ENCODE measurements at regions not wholly inside any gene's neighbourhood (a gene's known extent, or its start where the extent isn't known, plus 50 kb on each side); places are given as distances from the start of the nearest gene placed in this dataset.

DNA sequence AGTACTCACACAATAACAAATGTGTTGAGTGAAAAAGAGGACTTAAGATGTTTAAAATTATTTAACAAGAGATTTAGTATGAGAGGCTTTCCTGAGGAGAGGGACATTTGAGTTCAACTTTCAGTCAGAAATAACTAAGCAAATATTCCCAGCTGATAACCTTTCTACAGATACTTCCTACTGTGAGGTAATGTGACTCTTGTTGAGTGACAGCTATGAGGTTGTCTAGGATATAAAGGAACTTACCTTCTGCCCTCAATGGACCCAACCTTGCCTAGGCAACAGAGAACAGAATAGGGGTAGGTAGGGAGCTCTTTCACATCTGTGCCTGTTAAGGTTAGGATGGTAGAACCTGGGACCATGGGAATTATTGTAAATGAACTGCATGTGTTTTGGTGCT lies 54.7 kb downstream of the GLUD2 start:
- no peak for DNase-seq (ENCODE audit: low read depth in 3 of 3, low spot score in 2 of 3)

DNA sequence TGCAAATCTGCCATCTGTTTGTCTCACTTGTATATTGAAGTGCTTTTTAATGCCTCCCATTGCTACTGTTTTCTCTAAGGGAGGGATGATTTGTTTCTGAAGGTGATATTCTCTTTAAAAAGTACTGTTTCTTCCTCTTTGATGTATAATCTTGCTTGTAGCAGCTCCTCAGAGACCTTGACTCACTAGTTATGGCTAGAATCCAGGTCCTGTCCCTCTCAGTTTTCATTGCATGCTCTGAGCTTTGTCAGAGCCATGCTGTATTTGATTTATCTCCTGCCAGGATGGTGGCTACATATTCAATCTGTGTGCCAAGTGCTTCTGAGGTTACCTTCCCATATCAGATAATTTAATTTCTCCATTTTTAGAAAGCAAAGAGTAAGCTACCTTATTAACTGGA lies 56.0 kb downstream of the GLUD2 start:
- no peak for DNase-seq (ENCODE audit: low read depth in 3 of 3, low spot score in 2 of 3)

DNA sequence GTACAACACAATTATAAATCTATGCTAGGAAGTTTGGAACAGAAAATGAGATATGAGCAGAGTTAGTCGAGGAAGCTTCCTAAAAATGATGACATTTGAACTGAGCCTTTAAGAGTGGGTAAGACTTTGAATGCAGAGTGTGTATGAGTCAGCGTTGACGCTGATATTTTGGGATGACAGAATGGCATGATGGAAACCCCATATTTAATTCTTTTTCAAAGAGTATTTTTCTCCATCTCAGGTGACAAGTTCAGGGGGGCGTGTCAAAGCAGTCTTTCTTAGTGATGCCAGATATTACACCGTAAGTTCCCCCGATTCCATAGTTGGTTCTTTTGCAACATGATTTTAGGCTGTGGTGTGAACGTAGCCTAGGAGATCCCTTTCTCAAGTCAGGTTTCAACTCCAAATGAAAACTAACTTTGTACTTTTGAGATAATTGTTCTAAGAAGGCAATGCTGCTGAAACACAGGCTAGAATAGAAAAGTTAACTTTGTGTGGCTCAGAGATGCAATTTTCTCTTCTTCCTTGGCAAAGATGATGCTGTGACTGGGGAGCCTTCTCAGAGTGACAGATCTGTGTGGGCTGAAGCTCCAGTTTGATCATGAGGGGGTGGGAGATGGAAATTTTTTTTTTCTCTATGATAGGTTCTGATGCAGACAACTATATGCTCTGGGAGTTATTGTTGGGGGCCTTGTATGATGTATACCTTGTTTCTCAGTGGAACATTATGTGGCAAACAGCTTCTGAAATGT lies 59.2 kb downstream of the GLUD2 start:
- no peak for DNase-seq (ENCODE audit: low read depth in 3 of 3, low spot score in 2 of 3)

DNA sequence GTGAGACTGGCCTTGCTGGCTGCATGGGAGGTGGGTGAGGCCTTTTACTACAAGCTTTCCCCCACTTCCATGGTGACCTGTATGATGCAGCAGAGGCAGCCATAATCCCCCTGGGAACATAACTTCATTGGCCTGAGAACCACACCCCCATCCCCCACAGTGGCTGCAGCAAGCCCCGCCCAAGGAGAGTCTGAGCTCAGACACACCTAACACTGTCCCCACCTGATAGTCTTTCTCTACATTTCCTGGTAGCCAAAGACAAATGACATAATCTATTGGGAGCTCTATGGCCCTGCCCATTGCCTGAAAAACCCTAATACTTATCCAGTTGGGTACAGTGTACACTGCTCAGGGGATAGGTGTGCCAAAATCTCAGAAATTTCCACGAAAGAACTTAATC lies 62.6 kb downstream of the GLUD2 start:
- no peak for DNase-seq (ENCODE audit: low read depth in 3 of 3, low spot score in 2 of 3)

DNA sequence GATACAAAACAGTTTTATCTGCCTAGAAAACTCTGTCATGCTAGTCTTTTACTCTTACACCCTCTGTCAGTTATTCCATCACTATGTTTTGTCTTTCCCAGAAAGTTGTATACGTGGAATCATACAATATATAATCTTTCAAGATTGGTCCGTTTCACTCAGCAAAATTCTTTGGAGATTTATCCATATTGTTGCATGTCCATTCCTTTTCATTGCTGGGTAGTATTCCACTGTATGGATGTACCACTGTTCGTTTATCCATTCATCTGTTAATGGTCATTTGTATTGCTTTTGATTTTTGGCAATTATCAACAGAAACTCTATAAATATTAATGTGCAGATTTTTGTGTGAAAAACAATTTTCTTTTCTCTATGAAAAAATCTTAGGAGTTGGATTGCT lies 63.1 kb downstream of the GLUD2 start:
- DNase-seq (ENCODE audit: low read depth in 3 of 3, low spot score in 2 of 3), result no peak

DNA sequence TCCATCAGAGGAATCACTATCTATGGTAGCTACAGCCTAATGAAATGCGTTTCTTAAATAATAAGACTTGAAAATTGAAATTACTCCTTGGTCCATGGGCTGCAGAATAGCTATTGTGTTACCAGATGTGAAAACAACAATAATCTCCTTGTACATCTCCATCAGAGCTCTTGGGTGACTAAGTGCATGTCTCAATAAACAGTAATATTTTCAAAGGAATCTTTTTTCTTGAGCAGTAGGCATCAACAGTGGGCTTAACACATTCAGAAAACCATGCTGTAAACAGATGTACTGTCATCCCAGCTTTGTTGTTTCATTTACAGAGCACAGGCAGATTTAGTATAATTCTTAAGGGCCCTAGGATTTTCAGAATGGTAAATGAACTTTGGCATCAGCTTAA lies 67.3 kb downstream of the GLUD2 start:
- DNase-seq (ENCODE audit: low read depth in 3 of 3, low spot score in 2 of 3), result no peak

DNA sequence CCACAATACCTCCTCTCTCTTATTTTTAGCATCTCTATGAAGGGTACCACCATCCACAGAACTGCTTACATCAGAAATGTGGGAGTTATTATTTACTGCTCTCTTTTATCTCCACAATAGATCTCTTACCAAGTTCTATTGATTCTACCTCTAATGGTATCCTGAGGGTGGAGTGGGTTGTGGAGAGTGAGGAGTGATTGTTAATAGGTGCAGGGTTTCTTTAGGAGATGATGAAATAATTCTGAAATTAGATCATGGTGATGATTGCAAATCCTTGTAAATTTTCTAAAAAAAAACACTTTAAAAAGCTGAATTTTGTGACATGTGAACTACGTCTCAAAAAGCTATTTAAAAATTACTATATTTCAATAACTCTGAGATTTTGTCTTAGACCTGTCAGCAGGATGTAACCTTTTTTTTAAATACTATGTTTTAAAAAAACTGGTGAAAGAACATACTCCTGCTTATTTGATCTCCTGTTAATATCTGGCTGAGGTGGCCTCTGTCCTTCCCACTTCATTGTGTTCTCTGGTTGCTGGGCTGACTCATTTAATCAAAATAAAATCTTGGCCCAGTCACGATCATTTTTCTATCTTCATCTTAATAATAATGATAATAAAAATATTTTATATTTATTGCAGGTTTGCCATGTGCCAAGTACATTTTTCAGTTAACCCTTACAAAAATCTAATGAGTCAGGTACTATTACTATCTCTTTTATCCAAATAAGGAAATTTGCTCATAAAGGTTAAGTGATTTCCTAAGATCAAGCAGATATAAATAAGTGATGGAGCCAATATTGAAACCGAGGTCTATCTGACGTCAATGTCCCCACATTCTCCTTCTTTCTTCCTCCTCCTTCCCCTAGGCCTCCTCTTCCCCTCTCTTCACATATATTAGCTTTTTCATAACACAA lies 73.5 kb downstream of the GLUD2 start:
- no peak for DNase-seq (ENCODE audit: low read depth in 3 of 3, low spot score in 2 of 3)

DNA sequence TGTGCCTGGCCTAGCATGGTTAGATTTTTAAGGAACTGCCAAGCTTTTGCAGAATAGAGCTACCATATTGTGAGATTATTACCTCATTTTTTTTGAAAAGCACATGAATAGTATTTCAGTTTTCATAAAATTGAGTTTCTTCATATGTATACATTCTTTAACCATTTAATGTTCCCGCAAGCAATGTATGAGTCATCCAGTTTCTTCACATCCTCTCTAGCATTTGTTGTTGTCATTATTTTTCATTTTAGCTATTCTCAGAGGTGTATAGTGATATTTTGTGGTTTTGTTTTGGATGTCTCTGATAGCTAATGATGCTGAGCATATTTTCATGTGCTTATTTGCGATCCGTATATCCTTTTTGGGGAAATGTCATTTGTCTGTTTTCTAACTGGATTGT lies 74.9 kb downstream of the GLUD2 start:
- DNase-seq (ENCODE audit: low read depth in 3 of 3, low spot score in 2 of 3), result no peak

DNA sequence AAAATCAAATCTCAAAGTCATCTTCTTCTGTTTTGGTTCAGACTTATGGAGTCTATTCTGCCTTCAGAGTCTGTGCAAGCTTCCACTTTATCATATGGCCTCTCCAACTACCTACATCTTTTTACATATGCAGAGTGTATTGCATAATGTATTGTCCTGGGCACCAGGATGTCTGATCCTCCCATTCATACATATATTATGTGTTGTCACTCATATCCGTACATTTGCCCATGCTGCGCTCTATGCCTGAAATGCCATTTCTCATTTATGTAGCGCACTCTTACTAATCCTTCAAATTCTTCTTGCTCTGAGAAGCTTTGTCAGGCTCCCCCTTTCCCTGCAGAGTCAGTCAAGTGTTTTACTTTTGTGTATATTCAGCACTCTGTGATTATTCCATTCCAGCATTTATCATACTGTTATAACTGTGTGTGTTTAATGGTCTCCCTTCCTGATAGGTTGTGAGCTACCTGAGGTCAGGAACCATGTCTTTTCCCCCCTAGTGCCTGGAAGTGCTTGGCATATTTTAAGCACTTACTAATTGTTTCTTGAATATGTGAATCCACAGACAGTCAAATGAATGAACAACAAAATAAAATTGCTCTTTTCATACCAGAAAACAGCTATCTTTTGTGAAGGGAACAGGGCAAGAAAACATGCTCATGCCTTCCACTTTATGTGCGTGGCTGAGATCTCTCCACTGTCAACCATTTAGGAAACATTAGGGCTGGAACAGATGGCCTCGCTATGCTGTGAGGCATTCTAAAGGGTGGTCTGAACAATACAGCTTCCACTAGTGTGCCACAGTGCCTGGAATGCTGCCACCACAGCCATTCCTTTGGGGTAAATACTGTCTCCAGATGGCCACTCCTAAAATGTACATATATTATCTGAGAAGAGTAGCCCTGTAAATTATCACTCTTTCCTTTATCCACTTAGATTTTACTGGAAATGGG lies 81.8 kb downstream of the GLUD2 start:
- DNase-seq (ENCODE audit: low read depth in 3 of 3, low spot score in 2 of 3), result no peak

DNA sequence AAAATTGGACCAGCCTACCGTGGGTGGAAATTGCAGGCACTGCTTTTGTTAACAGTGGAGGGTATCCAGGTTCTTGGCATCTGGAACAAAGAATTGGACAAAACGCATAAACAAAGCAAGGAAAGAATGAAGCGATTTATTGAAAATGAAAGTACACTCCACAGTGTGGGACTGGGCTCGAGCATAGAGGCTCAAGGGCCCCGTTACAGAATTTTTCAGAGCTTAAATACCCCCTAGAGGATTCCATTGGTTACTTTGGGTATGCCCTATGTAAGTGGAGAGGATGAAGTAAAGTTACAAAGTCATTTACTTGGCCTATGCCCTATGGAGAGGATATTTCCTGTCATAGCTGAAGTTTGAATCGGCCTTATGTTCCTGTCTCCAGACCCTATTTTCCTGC lies 85.3 kb downstream of the GLUD2 start:
- DNase-seq (ENCODE audit: low read depth in 3 of 3, low spot score in 2 of 3), result no peak

DNA sequence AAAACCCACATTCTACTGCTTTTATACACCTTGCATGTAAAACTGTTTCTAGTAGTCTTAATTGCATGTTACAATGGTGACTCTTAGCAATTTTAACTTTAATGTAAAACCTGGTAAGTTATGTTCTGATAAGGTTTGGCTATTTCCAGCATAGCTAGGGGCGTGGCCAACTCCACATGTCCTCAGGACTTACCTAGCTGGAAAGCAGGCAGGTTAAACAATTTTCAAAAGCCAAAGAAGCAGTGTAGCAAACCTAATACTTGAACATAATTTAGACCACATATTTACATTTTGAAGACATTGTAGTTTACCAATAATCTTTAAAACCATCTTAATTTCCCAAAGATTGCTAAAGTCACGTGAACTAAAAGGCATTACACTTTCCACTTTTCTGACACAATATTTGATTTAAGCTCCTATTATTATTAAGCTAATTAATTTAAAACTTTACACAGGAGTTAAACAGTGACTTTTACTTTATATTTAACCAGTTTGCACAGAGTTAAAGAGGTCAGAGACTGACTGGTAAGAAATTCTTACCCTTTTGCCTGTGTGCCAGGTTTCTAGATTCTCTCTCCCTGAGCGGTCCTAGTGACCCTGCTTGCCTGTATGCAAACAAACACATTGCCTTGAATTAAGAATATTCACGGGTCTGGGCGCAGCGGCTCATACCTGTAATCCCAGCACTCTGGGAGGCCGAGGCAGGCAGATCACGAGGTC lies 88.2 kb downstream of the GLUD2 start:
- no peak for DNase-seq (ENCODE audit: low read depth in 3 of 3, low spot score in 2 of 3)

DNA sequence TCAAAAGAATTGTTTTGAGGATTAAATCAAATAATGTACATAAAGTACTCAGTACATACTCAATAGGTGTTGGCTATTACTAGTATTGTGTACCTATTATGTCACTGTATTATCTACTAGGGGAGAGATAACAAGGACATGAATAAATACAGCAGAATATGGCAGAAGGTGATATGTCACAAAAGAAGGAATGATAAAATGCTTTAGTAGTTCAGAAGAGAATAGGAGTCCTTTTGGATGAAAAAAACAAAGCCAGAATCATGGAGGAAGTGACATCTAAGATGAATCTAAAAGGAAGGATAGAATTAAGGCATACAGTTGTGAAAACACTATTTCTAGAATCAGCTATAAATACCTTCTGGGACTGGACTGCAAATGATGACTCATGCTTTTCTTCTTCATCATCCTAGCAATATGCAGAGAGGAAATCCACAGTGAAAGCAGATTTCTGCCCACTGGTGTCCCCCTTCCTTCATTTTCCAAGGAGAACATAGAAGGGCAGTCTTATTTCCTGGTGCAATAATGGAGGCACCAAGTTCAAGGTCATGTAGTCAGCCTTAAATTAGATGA lies 98.7 kb downstream of the GLUD2 start:
- no peak for DNase-seq (ENCODE audit: low read depth in 3 of 3, low spot score in 2 of 3)

DNA sequence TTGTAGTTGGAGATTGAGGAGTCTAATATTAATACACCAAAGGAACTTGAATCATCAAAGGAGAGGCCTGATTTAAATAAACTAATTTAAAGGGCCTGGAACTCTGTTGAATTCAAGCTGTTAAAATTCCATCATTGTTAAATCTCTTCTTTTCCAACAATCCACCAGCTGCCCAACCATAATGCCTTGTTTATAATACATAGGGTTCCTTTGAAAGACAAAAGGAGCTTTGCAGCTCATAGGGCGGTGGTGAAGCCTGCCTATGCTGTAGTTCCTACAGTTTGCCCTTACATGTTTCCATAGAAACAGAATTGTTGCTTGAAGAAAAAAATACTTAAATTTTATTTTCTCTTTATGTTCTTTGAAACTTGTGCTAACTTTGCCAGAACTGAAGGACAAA lies 102.8 kb downstream of the GLUD2 start:
- no peak for DNase-seq (ENCODE audit: low read depth in 3 of 3, low spot score in 2 of 3)

DNA sequence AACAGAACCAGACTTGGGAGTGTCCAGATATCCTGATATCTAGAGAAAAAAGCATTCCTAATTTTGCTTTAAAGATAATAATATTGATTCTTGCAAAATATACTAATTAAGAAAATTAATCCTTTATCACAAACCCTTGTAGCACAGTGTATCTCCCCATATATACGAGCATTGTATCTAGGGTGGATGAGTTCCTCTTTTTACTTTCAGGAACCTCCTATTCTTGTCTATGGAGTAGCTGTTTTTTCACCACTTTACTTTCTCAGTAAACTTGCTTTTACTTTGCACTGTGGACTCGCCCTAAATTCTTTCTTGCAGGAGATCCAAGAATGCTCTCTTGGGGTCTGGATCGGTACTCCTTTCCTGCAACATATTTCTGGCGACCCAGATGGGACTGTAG lies 103.9 kb downstream of the GLUD2 start:
- no peak for DNase-seq (ENCODE audit: low read depth in 3 of 3, low spot score in 2 of 3)

DNA sequence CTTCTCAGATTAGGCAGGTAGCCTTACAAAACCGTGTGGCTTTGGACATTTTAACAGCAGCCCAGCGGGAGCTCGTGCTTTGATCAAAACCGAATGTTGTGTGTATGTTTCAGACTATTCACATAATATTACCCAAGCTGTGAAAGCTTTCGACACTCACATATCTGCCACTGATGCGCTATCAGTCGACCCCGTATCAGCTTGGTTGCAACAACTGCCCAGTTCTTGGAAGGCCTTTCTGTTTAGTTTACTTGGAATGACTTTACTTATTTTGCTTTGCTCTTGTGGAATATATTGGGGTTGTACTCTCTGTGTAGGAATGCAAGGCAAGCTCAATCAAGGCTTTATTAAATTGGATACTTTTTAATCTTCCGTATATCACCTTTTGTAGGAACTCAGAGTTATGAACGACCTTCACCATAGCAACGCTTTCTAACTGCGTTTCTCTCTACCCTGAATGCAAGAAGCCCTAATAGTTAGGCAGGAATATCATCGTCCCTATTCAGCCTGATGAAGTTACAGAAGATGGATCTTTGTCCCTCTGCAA lies 107.5 kb downstream of the GLUD2 start:
- no peak for DNase-seq (ENCODE audit: low read depth in 3 of 3, low spot score in 2 of 3)

DNA sequence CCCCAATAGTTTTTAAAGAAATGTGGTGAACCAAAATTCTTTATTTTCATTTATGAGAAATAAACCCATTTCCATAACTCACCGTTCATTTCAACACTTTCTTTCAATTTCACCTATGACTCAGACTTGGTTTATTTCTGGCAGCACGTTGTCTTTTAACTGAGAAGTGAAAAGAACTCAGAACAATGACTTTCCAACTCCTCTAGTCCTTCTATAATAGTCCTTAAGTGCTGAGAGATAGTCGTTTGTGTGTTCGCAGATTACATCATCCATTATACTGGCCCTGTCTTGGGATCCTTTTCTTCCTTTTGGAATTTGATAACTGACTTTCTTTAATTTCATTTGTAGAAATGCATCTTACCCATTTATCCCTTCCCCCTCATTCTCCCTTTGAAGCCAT lies 113.6 kb downstream of the GLUD2 start:
- no peak for DNase-seq (ENCODE audit: low read depth in 3 of 3, low spot score in 2 of 3)

DNA sequence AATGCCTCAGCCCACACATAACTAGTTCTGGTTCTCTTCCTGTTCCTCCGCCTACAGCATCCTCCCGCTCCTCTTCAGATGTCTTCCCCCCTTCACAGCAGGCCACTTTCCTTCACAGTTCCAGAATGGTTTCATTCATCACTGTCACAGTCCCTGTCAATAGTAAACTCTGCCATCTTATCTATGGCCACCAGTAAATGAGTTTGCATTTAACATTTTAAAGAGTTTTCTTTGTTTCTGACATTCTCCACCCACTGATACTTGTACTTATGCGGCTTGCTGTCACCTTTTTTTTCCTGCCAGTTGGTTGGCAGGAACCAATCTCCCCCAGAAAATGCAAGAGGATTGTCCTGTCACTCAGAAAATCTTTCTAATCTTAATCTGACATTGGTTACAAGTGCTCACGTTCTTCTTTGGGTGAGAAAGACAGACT lies 114.1 kb downstream of the GLUD2 start:
- no peak for DNase-seq (ENCODE audit: low read depth in 3 of 3, low spot score in 2 of 3)

DNA sequence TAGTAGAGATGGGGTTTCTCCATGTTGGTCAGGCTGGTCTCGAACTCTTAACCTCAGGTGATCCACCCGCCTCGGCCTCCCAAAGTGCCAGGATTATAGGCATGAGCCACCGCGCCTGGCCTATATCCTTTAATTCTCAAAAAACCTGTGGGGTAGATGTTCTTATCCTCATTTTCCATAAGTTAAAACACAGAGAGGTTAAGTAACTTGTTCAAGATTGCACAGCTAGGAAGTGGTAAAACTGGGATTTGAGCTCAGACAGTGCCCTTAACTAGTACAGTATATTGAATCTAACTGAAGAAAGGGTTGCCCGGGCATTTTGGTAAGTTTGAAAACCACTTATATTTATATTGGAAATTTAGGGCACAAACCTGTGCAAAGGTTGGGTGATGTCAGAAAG lies 116.0 kb downstream of the GLUD2 start:
- no peak for DNase-seq (ENCODE audit: low read depth in 3 of 3, low spot score in 2 of 3)

DNA sequence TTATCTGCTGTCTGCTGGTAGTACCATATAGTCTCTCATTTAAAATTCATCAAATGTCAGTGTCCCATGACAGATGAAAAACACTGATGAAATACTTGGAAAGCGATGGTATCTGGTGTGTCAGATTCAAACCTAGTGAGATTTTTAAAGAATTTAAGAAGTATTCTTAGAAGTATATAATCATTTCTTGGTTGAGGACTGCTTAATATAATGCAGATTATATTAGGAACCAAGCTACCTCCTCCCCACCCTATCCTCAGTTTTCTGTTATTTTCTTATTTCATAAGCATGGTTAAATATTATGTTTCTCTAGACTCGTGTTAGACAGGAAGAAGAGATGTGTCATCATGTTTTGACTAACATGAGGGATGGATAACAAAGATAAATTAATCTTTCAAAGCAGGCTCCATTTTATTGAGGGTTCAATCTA lies 118.5 kb downstream of the GLUD2 start:
- no peak for DNase-seq (ENCODE audit: low read depth in 3 of 3, low spot score in 2 of 3)

Measured in right renal cortex interstitium (tissue), 3 donors.